A549 (cell line): ENCODE measurements at regions not wholly inside any gene's neighbourhood (a gene's known extent, or its start where the extent isn't known, plus 50 kb on each side); places are given as distances from the start of the nearest gene placed in this dataset.

ENCODE experiments used
- FOSL2 ChIP-seq, 2 experiments: fragments of 450-650 bp in 1 of 2; fragments of >200 bp in 1 of 2; sonication (Bioruptor Twin) in 1 of 2; formaldehyde crosslinking; IDR thresholded peaks; 2 replicates each; pipeline versions ENCODE4 v1.5.0 to v1.6.1; 2016 to 2020; ENCODE audit warnings: mild to moderate bottlenecking in 1 of 2, moderate library complexity in 1 of 2
- HEYL ChIP-seq: fragments of 250-450 bp; sonication (Bioruptor Pico); IDR thresholded peaks from 2 replicates; pipeline ENCODE4 v1.8.0; 2021; ENCODE audit warnings: mild to moderate bottlenecking, moderate library complexity
- RFX5 ChIP-seq: fragments of 450-650 bp; IDR thresholded peaks from 2 replicates; pipeline ENCODE4 v1.7.1; 2014; ENCODE audit warnings: antibody characterized with exemption, mild to moderate bottlenecking, moderate library complexity
- TF ChIP-seq, protein P1 (sequence below): fragments of >200 bp; sonication (Bioruptor Twin); formaldehyde crosslinking; IDR thresholded peaks from 3 replicates; pipeline ENCODE4 v1.5.1; 2016
- TF ChIP-seq, protein P2 (sequence below): IDR thresholded peaks from 2 replicates; pipeline ENCODE4 v1.6.1; 2012

DNA sequence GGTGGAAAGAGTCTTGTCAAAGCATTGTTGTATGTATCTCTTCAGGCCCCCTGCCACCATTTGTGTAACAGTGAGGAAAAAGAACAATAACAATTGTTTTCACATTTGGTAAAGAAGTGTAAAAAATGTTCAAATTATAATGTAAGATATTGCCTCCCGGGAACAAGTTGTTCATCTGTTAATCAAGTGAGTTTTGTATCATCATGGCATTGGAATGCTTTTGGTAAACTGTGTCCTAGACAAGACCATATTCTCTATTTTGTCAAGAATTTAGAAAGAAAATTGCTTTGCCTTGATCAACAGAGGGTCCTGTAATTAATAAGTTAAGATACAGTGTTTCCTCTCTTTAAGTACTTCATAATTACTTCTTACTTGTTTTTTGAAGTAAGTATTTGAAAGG is 692.0 kb upstream of the NR5A2 start:
- TF ChIP-seq, protein P1, sequence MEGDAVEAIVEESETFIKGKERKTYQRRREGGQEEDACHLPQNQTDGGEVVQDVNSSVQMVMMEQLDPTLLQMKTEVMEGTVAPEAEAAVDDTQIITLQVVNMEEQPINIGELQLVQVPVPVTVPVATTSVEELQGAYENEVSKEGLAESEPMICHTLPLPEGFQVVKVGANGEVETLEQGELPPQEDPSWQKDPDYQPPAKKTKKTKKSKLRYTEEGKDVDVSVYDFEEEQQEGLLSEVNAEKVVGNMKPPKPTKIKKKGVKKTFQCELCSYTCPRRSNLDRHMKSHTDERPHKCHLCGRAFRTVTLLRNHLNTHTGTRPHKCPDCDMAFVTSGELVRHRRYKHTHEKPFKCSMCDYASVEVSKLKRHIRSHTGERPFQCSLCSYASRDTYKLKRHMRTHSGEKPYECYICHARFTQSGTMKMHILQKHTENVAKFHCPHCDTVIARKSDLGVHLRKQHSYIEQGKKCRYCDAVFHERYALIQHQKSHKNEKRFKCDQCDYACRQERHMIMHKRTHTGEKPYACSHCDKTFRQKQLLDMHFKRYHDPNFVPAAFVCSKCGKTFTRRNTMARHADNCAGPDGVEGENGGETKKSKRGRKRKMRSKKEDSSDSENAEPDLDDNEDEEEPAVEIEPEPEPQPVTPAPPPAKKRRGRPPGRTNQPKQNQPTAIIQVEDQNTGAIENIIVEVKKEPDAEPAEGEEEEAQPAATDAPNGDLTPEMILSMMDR: no peak
- TF ChIP-seq HEYL (CRISPR knock-in tag): no peak
- TF ChIP-seq RFX5: no peak
- TF ChIP-seq FOSL2 (IDR thresholded peaks at IDR 0.05): no peak
- no peak for TF ChIP-seq FOSL2 (CRISPR knock-in tag; IDR thresholded peaks at IDR 0.05)
- TF ChIP-seq, protein P2, sequence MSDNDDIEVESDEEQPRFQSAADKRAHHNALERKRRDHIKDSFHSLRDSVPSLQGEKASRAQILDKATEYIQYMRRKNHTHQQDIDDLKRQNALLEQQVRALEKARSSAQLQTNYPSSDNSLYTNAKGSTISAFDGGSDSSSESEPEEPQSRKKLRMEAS: no peak
